GM23338 (cell line): ENCODE measurements at regions not wholly inside any gene's neighbourhood (a gene's known extent, or its start where the extent isn't known, plus 50 kb on each side); places are given as distances from the start of the nearest gene placed in this dataset.

Experiments used
- ATAC-seq: fragments of 200-7000 bp; cut with Tn5 transposase; 3 replicates; pipeline ENCODE4 v1.9.1; 2020
- DNase-seq: peaks from one replicate; pipeline ENCODE4 v3.0.0-alpha.2; 2015; ENCODE audit warnings: low spot score
- H2AFZ ChIP-seq: fragments of 200-600 bp; sonication (generic); 2 replicates; pipeline ENCODE4 v1.8.0; 2016; ENCODE audit warnings: antibody characterized with exemption, mild to moderate bottlenecking, moderate library complexity
- H3F3A ChIP-seq: fragments of 200-600 bp; sonication (generic); replicated peaks from 2 replicates; pipeline ENCODE4 v1.8.0; 2017; ENCODE audit warnings: antibody characterized with exemption, mixed run types, low read depth
- H3K27ac ChIP-seq: fragments of 200-600 bp; sonication (generic); 2 replicates; pipeline ENCODE4 v1.6.1; 2016; ENCODE audit warnings: low read depth
- H3K27me3 ChIP-seq: fragments of 200-600 bp; sonication (generic); 2 replicates; pipeline ENCODE4 v1.8.0; 2016; ENCODE audit warnings: mild to moderate bottlenecking, mixed run types, moderate library complexity; ENCODE audit not compliant: insufficient read depth
- H3K36me3 ChIP-seq: fragments of 200-600 bp; sonication (generic); 2 replicates; pipeline ENCODE4 v1.8.0; 2016; ENCODE audit warnings: mild to moderate bottlenecking; ENCODE audit not compliant: insufficient read depth
- H3K4me1 ChIP-seq: fragments of 200-600 bp; sonication (generic); 2 replicates; pipeline ENCODE4 v1.8.0; 2016; ENCODE audit warnings: mild to moderate bottlenecking, moderate library complexity; ENCODE audit not compliant: insufficient read depth
- H3K4me2 ChIP-seq: fragments of 200-600 bp; sonication (generic); 2 replicates; pipeline ENCODE4 v1.7.1; 2017; ENCODE audit warnings: mixed run types
- H3K4me3 ChIP-seq: fragments of 200-600 bp; sonication (generic); 2 replicates; pipeline ENCODE4 v1.6.1; 2016; ENCODE audit warnings: mixed run types
- H3K79me2 ChIP-seq: fragments of 200-600 bp; sonication (generic); replicated peaks from 2 replicates; pipeline ENCODE4 v1.8.0; 2017; ENCODE audit warnings: mild to moderate bottlenecking; ENCODE audit not compliant: insufficient read depth
- H3K9me2 ChIP-seq: fragments of 200-600 bp; sonication (generic); 2 replicates; pipeline ENCODE4 v1.8.0; 2017; ENCODE audit not compliant: insufficient read depth
- H4K20me1 ChIP-seq: fragments of 200-600 bp; sonication (generic); replicated peaks from 2 replicates; pipeline ENCODE4 v1.8.0; 2017; ENCODE audit warnings: mild to moderate bottlenecking; ENCODE audit not compliant: insufficient read depth
- H3K27ac Mint-ChIP-seq: 2 replicates; pipeline ENCODE4 v1.8.0; 2020; ENCODE audit warnings: inconsistent platforms, mild to moderate bottlenecking, moderate library complexity, mixed read lengths
- H3K27me3 Mint-ChIP-seq: 3 replicates; pipeline ENCODE4 v1.8.0; 2022; ENCODE audit warnings: low read depth, mild to moderate bottlenecking, moderate library complexity, mixed read lengths, inconsistent platforms; ENCODE audit not compliant: insufficient read depth, poor library complexity
- H3K36me3 Mint-ChIP-seq: 3 replicates; pipeline ENCODE4 v1.8.0; 2021; ENCODE audit warnings: low read depth, mild to moderate bottlenecking, inconsistent platforms, moderate library complexity, mixed read lengths
- H3K4me1 Mint-ChIP-seq: 3 replicates; pipeline ENCODE4 v1.8.0; 2020; ENCODE audit warnings: mild to moderate bottlenecking, inconsistent platforms, mixed read lengths
- H3K4me3 Mint-ChIP-seq: 3 replicates; pipeline ENCODE4 v1.8.0; 2021; ENCODE audit warnings: moderate library complexity, mild to moderate bottlenecking, inconsistent platforms, mixed read lengths
- H3K9me3 Mint-ChIP-seq: 3 replicates; pipeline ENCODE4 v1.8.0; 2020; ENCODE audit warnings: moderate library complexity, mild to moderate bottlenecking, inconsistent platforms, mixed read lengths
- CREB1 ChIP-seq: fragments of 250-450 bp; sonication (Bioruptor Pico); IDR thresholded peaks from 2 replicates; pipeline ENCODE4 v1.5.0; 2020; ENCODE audit warnings: low read depth, mild to moderate bottlenecking, moderate library complexity
- CTCF ChIP-seq, 2 experiments: fragments of 200-600 bp in 1 of 2; sonication (generic) in 1 of 2; conservative IDR thresholded peaks; 2 replicates each; pipeline versions ENCODE4 v1.5.1 to v1.6.1; 2016 to 2017; ENCODE audit warnings: antibody characterized with exemption in 2 of 2, low read depth in 2 of 2, mild to moderate bottlenecking in 2 of 2, moderate library complexity in 1 of 2
- ETS1 ChIP-seq: IDR thresholded peaks from 2 replicates; pipeline ENCODE4 v1.6.1; 2016; ENCODE audit warnings: antibody characterized with exemption
- EZH2 ChIP-seq: fragments of 200-600 bp; sonication (generic); IDR thresholded peaks from one replicate; pipeline ENCODE4 v1.8.0; 2017; ENCODE audit warnings: antibody characterized with exemption, mild to moderate bottlenecking, low read depth; ENCODE audit not compliant: unreplicated experiment
- EZH2phosphoT487 ChIP-seq: fragments of 200-600 bp; sonication (generic); IDR thresholded peaks from one replicate; pipeline ENCODE4 v1.8.1; 2018; ENCODE audit warnings: antibody characterized with exemption; ENCODE audit not compliant: unreplicated experiment
- JUNB ChIP-seq: IDR thresholded peaks from one replicate; pipeline ENCODE4 v1.6.1; 2016; ENCODE audit warnings: antibody characterized with exemption; ENCODE audit not compliant: unreplicated experiment
- NANOG ChIP-seq: IDR thresholded peaks from 2 replicates; pipeline ENCODE4 v1.6.1; 2016; ENCODE audit warnings: antibody characterized with exemption, borderline replicate concordance
- POLR2AphosphoS5 ChIP-seq: IDR thresholded peaks from 2 replicates; pipeline ENCODE4 v1.6.1; 2016; ENCODE audit warnings: antibody characterized with exemption, low read depth
- REST ChIP-seq: IDR thresholded peaks from one replicate; pipeline ENCODE4 v1.6.1; 2018; ENCODE audit warnings: antibody characterized with exemption; ENCODE audit not compliant: unreplicated experiment
- STAT1 ChIP-seq: IDR thresholded peaks from one replicate; pipeline ENCODE4 v1.6.1; 2016; ENCODE audit warnings: antibody characterized with exemption; ENCODE audit not compliant: unreplicated experiment
- ZNF114 ChIP-seq: fragments of 250-450 bp; sonication (Bioruptor Pico); IDR thresholded peaks from 2 replicates; pipeline ENCODE4 v1.5.0; 2020; ENCODE audit warnings: mild to moderate bottlenecking, moderate library complexity
- ZNF331 ChIP-seq: fragments of 250-450 bp; sonication (Bioruptor Pico); IDR thresholded peaks from 2 replicates; pipeline ENCODE4 v1.5.0; 2020; ENCODE audit warnings: low read depth, mild to moderate bottlenecking, moderate library complexity
- TF ChIP-seq, protein P1 (sequence below): fragments of 250-450 bp; sonication (Bioruptor Pico); IDR thresholded peaks from 2 replicates; pipeline ENCODE4 v1.5.0; 2020; ENCODE audit warnings: mild to moderate bottlenecking, moderate library complexity

- no peaks in the 10 kb centered on the region for H4K20me1 ChIP-seq
- H3K27ac ChIP-seq: no peak overlapping the region
- DNase-seq: no peak
- H3F3A ChIP-seq: no peaks in the 10 kb centered on the region
- peaks cover 9% of the 10 kb centered on the region; the same call in 2 of the 3 replicates for H3K36me3 Mint-ChIP-seq
- no peaks in the 10 kb centered on the region for H3K36me3 ChIP-seq
- TF ChIP-seq, protein P1, sequence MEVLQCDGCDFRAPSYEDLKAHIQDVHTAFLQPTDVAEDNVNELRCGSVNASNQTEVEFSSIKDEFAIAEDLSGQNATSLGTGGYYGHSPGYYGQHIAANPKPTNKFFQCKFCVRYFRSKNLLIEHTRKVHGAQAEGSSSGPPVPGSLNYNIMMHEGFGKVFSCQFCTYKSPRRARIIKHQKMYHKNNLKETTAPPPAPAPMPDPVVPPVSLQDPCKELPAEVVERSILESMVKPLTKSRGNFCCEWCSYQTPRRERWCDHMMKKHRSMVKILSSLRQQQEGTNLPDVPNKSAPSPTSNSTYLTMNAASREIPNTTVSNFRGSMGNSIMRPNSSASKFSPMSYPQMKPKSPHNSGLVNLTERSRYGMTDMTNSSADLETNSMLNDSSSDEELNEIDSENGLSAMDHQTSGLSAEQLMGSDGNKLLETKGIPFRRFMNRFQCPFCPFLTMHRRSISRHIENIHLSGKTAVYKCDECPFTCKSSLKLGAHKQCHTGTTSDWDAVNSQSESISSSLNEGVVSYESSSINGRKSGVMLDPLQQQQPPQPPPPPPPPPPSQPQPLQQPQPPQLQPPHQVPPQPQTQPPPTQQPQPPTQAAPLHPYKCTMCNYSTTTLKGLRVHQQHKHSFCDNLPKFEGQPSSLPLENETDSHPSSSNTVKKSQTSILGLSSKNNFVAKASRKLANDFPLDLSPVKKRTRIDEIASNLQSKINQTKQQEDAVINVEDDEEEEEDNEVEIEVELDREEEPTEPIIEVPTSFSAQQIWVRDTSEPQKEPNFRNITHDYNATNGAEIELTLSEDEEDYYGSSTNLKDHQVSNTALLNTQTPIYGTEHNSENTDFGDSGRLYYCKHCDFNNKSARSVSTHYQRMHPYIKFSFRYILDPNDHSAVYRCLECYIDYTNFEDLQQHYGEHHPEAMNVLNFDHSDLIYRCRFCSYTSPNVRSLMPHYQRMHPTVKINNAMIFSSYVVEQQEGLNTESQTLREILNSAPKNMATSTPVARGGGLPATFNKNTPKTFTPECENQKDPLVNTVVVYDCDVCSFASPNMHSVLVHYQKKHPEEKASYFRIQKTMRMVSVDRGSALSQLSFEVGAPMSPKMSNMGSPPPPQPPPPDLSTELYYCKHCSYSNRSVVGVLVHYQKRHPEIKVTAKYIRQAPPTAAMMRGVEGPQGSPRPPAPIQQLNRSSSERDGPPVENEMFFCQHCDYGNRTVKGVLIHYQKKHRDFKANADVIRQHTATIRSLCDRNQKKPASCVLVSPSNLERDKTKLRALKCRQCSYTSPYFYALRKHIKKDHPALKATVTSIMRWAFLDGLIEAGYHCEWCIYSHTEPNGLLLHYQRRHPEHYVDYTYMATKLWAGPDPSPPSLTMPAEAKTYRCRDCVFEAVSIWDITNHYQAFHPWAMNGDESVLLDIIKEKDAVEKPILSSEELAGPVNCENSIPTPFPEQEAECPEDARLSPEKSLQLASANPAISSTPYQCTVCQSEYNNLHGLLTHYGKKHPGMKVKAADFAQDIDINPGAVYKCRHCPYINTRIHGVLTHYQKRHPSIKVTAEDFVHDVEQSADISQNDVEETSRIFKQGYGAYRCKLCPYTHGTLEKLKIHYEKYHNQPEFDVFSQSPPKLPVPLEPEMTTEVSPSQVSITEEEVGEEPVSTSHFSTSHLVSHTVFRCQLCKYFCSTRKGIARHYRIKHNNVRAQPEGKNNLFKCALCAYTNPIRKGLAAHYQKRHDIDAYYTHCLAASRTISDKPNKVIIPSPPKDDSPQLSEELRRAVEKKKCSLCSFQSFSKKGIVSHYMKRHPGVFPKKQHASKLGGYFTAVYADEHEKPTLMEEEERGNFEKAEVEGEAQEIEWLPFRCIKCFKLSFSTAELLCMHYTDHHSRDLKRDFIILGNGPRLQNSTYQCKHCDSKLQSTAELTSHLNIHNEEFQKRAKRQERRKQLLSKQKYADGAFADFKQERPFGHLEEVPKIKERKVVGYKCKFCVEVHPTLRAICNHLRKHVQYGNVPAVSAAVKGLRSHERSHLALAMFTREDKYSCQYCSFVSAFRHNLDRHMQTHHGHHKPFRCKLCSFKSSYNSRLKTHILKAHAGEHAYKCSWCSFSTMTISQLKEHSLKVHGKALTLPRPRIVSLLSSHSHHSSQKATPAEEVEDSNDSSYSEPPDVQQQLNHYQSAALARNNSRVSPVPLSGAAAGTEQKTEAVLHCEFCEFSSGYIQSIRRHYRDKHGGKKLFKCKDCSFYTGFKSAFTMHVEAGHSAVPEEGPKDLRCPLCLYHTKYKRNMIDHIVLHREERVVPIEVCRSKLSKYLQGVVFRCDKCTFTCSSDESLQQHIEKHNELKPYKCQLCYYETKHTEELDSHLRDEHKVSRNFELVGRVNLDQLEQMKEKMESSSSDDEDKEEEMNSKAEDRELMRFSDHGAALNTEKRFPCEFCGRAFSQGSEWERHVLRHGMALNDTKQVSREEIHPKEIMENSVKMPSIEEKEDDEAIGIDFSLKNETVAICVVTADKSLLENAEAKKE: no peak
- TF ChIP-seq ZNF331 (CRISPR knock-in tag) (no peak), ZNF114 (CRISPR knock-in tag) (no peak), CTCF (conservative IDR thresholded peaks at IDR 0.05; ENCODE audit: low read depth in 2 of 2) (no peak), NANOG (no peak), JUNB (no peak), EZH2 (no peak), STAT1 (no peak), REST (no peak), ETS1 (no peak), CREB1 (CRISPR knock-in tag) (no peak), EZH2phosphoT487 (no peak), POLR2AphosphoS5 (no peak)
- no peaks in the 10 kb centered on the region for H3K79me2 ChIP-seq
- no peaks in the 10 kb centered on the region for H3K4me1 ChIP-seq
- ATAC-seq: no peak
- no peaks in the 10 kb centered on the region for H3K27me3 Mint-ChIP-seq
- H3K27me3 ChIP-seq: no peaks in the 10 kb centered on the region
- H3K4me1 Mint-ChIP-seq: peaks cover 4% of the 10 kb centered on the region; the same call in 2 of the 3 replicates
- no peak overlapping the region for H2AFZ ChIP-seq
- H3K27ac Mint-ChIP-seq: no peak overlapping the region
- H3K4me2 ChIP-seq: no peak overlapping the region
- H3K9me2 ChIP-seq: no peaks in the 10 kb centered on the region
- H3K4me3 Mint-ChIP-seq: no peak overlapping the region
- H3K4me3 ChIP-seq: no peak overlapping the region
- H3K9me3 Mint-ChIP-seq: peaks cover 13% of the 10 kb centered on the region; the same call in 2 of the 3 replicates
Observed at GRCh38 chrX:40807384-40807783, 72.0 kb upstream of the MED14 start.
